Left lung (tissue), 4 donors: ENCODE measurements at regions not wholly inside any gene's neighbourhood (a gene's known extent, or its start where the extent isn't known, plus 50 kb on each side); places are given as distances from the start of the nearest gene placed in this dataset.
A peak's percentile ranks its signal among the peaks of the same experiment; 100 is the strongest.

Source experiments
- ATAC-seq: fragments of 200-7000 bp; cut with Tn5 transposase; one replicate; pipeline ENCODE4 v1.9.1; 2020; ENCODE audit warnings: moderate library complexity
- DNase-seq, 4 donors: peaks; one replicate each; pipeline ENCODE4 v3.0.0-alpha.2; 2013 to 2020
- H3K27ac ChIP-seq, 2 donors: fragments of 200-600 bp; sonication (generic) in 1 of 2; one replicate each; pipeline versions ENCODE4 v1.5.0 to v1.8.0; 2020 to 2021
- H3K27me3 ChIP-seq, 2 donors: fragments of 200-600 bp; sonication (generic) in 1 of 2; one replicate each; pipeline versions ENCODE4 v1.5.0 to v1.8.0; 2020 to 2021
- H3K36me3 ChIP-seq, 2 donors: fragments of 200-600 bp; sonication (generic) in 1 of 2; one replicate each; pipeline versions ENCODE4 v1.5.0 to v1.8.0; 2020 to 2021
- H3K4me1 ChIP-seq, 2 donors: fragments of 200-600 bp; one replicate each; pipeline ENCODE4 v1.8.0; 2021
- H3K4me3 ChIP-seq, 2 donors: fragments of 200-600 bp; sonication (generic) in 1 of 2; one replicate each; pipeline versions ENCODE4 v1.5.0 to v1.8.0; 2020 to 2021; ENCODE audit warnings: mild to moderate bottlenecking in 1 of 2
- H3K9me3 ChIP-seq, 2 donors: fragments of 200-600 bp; sonication (generic) in 1 of 2; one replicate each; pipeline versions ENCODE4 v1.5.0 to v1.8.0; 2020 to 2021
- intact Hi-C, 2 donors: fragments of 100-400 bp; cut with DNase I; formaldehyde crosslinking; loops; one replicate each; pipeline versions ENCODE4 v1.11.2 to v1.14.2; 2022
- TF ChIP-seq, protein P1 (sequence below), 2 donors: fragments of 200-600 bp; sonication (generic) in 1 of 2; IDR thresholded peaks; one replicate each; pipeline versions ENCODE4 v1.5.0 to v1.8.0; 2021; ENCODE audit warnings: antibody characterized with exemption in 2 of 2
- donor health status: DM: no; HTN: yes; CAD: no.
- donor health status: DM: no; HTN: no; CAD: no.

DNA sequence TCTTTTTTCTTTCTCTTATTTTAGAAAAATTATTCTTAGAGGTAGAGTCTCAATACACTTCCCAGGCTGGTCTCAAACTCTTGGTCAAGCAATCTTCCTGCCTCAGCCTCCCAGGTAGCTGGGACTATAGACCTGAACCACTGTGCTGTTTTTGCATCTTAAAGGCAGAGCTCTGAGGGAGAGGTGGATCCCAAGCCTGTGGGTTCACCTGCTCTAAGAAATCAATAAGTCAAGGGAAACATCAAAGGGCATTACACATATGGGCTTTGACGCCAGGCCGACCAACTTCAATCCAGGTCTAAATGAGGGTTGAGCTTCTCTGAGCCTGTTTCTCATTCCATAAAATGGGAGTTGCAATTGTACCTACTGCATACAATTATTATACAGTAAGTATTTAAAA, 223.9 kb downstream of the LY86 start:
- peaks cover 9 to 20% of the 10 kb centered on the region in 2 donors for H3K4me1 ChIP-seq
- DNase-seq (no peak), ATAC-seq (no peak)
- H3K36me3 ChIP-seq: no peaks in the 10 kb centered on the region
- H3K9me3 ChIP-seq: no peaks in the 10 kb centered on the region
- TF ChIP-seq, protein P1, sequence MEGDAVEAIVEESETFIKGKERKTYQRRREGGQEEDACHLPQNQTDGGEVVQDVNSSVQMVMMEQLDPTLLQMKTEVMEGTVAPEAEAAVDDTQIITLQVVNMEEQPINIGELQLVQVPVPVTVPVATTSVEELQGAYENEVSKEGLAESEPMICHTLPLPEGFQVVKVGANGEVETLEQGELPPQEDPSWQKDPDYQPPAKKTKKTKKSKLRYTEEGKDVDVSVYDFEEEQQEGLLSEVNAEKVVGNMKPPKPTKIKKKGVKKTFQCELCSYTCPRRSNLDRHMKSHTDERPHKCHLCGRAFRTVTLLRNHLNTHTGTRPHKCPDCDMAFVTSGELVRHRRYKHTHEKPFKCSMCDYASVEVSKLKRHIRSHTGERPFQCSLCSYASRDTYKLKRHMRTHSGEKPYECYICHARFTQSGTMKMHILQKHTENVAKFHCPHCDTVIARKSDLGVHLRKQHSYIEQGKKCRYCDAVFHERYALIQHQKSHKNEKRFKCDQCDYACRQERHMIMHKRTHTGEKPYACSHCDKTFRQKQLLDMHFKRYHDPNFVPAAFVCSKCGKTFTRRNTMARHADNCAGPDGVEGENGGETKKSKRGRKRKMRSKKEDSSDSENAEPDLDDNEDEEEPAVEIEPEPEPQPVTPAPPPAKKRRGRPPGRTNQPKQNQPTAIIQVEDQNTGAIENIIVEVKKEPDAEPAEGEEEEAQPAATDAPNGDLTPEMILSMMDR (IDR thresholded peaks at IDR 0.05): no peak
- intact Hi-C loops: no loop called here
- H3K27ac ChIP-seq: no peak overlapping the region
- H3K4me3 ChIP-seq: no peak overlapping the region
- H3K27me3 ChIP-seq: no peaks in the 10 kb centered on the region

DNA sequence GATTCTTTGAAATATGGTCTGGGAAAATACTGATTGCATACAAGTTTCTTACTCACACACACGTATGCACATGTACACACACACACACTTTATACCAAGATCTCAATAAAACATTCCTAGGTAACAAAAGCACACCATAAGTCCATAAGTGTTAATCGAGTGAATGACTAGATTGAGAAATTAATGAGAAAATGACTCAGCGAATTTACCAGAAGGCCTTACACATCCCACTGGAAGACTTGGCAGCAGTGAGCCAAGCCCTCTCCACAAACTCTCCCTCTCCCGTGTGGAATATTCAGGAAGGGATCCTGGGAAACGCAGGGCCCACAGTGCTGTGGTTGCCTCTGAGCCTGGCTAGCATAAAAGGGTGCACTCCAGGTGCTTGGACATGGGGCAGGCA, 227.2 kb downstream of the LY86 start:
- H3K27ac ChIP-seq: no peak overlapping the region
- ATAC-seq: no peak

DNA sequence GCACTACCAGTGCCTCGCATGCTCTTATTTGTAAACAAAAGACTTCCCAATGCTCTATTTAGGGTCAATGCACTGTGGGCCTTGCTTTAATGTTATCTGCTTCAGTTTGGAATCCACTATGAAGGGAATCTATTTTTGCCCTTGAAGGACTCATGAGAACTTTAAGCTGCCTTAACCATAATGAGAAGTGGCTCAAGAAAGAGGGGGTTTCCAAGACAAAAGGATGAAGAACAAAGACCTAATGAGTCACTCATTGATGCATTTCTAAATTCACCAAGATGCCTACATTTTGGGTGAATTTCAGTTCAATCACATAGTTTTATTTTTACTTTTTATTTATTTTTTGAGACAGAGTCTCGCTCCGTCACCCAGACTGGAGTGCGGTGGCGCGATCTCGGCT, 228.2 kb downstream of the LY86 start:
- intact Hi-C loops: no loop called here
- Histone ChIP-seq H3K27me3 (no peaks in the 10 kb centered on the region), H3K4me3 (no peak overlapping the region), H3K36me3 (no peaks in the 10 kb centered on the region), H3K9me3 (no peaks in the 10 kb centered on the region), H3K27ac (no peak overlapping the region), H3K4me1 (peaks cover 3 to 5% of the 10 kb centered on the region in 2 donors)
- no peak for ATAC-seq
- no peak for DNase-seq
- TF ChIP-seq, protein P1 (IDR thresholded peaks at IDR 0.05): no peak

More for the DNA sequence above, 227.2 kb downstream of the LY86 start:
- TF ChIP-seq, protein P1 (IDR thresholded peaks at IDR 0.05): no peak
- Histone ChIP-seq H3K27me3 (no peaks in the 10 kb centered on the region), H3K36me3 (no peaks in the 10 kb centered on the region), H3K9me3 (no peaks in the 10 kb centered on the region), H3K4me3 (no peak overlapping the region), H3K4me1 (peaks cover 9 to 15% of the 10 kb centered on the region in 2 donors)
- DNase-seq: no peak
- intact Hi-C loops: no loop called here

DNA sequence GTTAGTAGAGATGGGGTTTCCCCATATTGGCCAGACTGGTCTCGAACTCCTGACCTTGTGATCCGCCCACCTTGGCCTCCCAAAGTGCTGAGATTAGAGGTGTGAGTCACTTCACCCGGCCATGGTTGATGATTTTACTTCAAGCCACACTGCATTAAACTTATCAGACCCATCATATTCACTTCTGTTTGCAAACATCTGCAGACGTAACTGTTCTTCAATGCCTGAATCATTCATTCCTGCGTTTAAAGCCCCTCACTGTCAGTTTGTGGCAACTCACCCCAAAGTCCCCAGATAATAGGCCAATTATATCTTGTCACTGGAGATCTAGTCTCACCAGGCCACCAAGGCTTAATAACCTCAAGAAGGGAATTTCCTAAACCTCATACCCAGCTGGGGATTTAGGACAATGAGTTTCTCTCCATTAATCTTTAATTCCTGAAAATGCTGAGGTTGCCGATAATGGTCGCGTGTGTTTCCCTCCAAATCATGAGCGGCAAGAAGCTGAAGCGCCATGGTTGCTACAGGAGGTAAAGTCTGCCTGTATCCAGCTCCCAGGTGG, 229.6 kb downstream of the LY86 start:
- DNase-seq: no peak
- no peaks in the 10 kb centered on the region for H3K36me3 ChIP-seq
- no peak overlapping the region for H3K27ac ChIP-seq
- H3K27me3 ChIP-seq: no peaks in the 10 kb centered on the region
- TF ChIP-seq, protein P1 (IDR thresholded peaks at IDR 0.05): no peak
- intact Hi-C loops: no loop called here
- no peak for ATAC-seq
- H3K9me3 ChIP-seq: no peaks in the 10 kb centered on the region
- H3K4me3 ChIP-seq: no peak overlapping the region
- no peaks in the 10 kb centered on the region for H3K4me1 ChIP-seq

DNA sequence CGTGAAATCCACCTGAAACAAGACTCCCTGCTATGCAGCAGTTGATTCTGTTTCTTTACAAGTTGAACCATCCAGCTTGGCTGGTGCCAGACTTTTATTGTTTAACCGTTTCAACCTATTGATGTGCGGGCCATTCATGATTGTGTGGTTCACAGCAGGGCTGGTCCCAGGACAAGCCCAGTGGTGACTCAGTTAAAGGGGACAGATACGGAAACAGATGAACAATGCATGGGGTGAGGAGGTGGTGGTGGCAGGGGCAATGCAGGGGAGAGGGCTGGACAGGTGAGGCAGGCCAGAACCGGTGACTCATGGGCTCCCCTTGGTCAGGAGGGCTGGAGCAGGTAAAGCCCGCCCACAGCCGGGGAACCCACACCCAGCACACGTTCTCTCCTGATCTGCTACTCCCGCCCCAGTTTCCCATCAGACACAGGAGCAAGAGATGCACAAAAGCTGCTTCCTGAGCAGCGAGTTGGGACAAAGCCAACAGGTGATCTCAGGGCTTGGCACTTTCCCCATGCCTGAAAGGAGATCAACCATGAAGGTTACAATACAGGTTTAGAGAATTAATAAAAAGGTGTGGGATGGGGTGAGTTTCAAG, 232.2 kb downstream of the LY86 start:
- ATAC-seq (peak; percentile 27), DNase-seq (peak in 1 of 4 donors; percentile 51)
- Histone ChIP-seq H3K27me3 (no peaks in the 10 kb centered on the region), H3K4me3 (no peak overlapping the region), H3K36me3 (no peaks in the 10 kb centered on the region), H3K4me1 (peaks cover 0 to 7% of the 10 kb centered on the region in 2 donors), H3K27ac (no peak overlapping the region), H3K9me3 (no peaks in the 10 kb centered on the region)
- intact Hi-C loops: no loop called here
- TF ChIP-seq, protein P1 (IDR thresholded peaks at IDR 0.05): no peak
